ENCODE measurements at regions not wholly inside any gene's neighbourhood (a gene's known extent, or its start where the extent isn't known, plus 50 kb on each side); places are given as distances from the start of the nearest gene placed in this dataset.

GRCh38 chr1:219031809-219032208, 141.9 kb upstream of the LYPLAL1 start:
- TF ChIP-seq CTCF (IDR thresholded peaks at IDR 0.05; ENCODE audit: insufficient read depth, low read length, poor library complexity, severe bottlenecking) = no peak
- TF ChIP-seq EZH2phosphoT487 (conservative IDR thresholded peaks at IDR 0.05; ENCODE audit: low read length) = no peak
